Hepatocyte (in vitro differentiated cells): ENCODE measurements at regions not wholly inside any gene's neighbourhood (a gene's known extent, or its start where the extent isn't known, plus 50 kb on each side); places are given as distances from the start of the nearest gene placed in this dataset.

Source experiments
- CTCF ChIP-seq: fragments of 200-600 bp; sonication (generic); IDR thresholded peaks from 2 replicates; pipeline ENCODE4 v1.5.1; 2016; ENCODE audit warnings: antibody characterized with exemption, mild to moderate bottlenecking; ENCODE audit not compliant: poor library complexity
- EZH2phosphoT487 ChIP-seq: fragments of 200-600 bp; sonication (generic); IDR thresholded peaks from one replicate; pipeline ENCODE4 v1.6.1; 2018; ENCODE audit warnings: antibody characterized with exemption, mild to moderate bottlenecking, low read depth, moderate library complexity; ENCODE audit not compliant: unreplicated experiment, severe bottlenecking

GRCh38 chr11:71304491-71304890 is 52.1 kb upstream of the SHANK2 start:
- no peak for TF ChIP-seq CTCF
- TF ChIP-seq EZH2phosphoT487 = no peak
